GM06990 (cell line): ENCODE measurements at regions not wholly inside any gene's neighbourhood (a gene's known extent, or its start where the extent isn't known, plus 50 kb on each side); places are given as distances from the start of the nearest gene placed in this dataset.
"Not testable (repeated sequence)": the region's sequence is repeated elsewhere in the genome, so short reads cannot be mapped to it uniquely, and the experiment has no call there.

Source experiments
- DNase-seq: peaks from one replicate; pipeline ENCODE4 v3.0.0-alpha.2; 2011; ENCODE audit not compliant: insufficient read length; ENCODE audit errors: extremely low read depth
- H3K27me3 ChIP-seq: replicated peaks from 2 replicates; pipeline ENCODE4 v1.6.0; 2011; ENCODE audit warnings: low read length; ENCODE audit not compliant: control insufficient read depth, insufficient read depth
- H3K36me3 ChIP-seq: 2 replicates; pipeline ENCODE4 v1.5.1; 2011; ENCODE audit warnings: low read length; ENCODE audit not compliant: control insufficient read depth, insufficient read depth
- H3K4me3 ChIP-seq: replicated peaks from 2 replicates; pipeline ENCODE4 v1.5.1; 2011; ENCODE audit warnings: low read depth, mild to moderate bottlenecking, control low read depth, low read length
- CTCF ChIP-seq: IDR thresholded peaks from 2 replicates; pipeline ENCODE4 v1.5.1; 2011; ENCODE audit warnings: low read length, control low read depth, mild to moderate bottlenecking, inconsistent platforms; ENCODE audit not compliant: insufficient read depth, poor library complexity, severe bottlenecking

- peaks cover 2% of the 10 kb centered on the region for H3K27me3 ChIP-seq
- no peaks in the 10 kb centered on the region for H3K36me3 ChIP-seq
- TF ChIP-seq CTCF: no peak
- H3K4me3 ChIP-seq: no peak overlapping the region
- DNase-seq: no peak
These were observed 137.8 kb downstream of the TSEN15 start for GRCh38 chr1:184189361-184189760.

- DNase-seq: no peak
- no peak for TF ChIP-seq CTCF
- H3K36me3 ChIP-seq: no peaks in the 10 kb centered on the region
- peaks cover 2% of the 10 kb centered on the region for H3K27me3 ChIP-seq
- H3K4me3 ChIP-seq: no peak overlapping the region
These were observed 139.1 kb downstream of the TSEN15 start for GRCh38 chr1:184190616-184191015.

- Histone ChIP-seq H3K36me3 (no peaks in the 10 kb centered on the region), H3K27me3 (peaks cover 2% of the 10 kb centered on the region), H3K4me3 (no peak overlapping the region)
- DNase-seq: no peak
- no peak for TF ChIP-seq CTCF
These were observed 139.7 kb downstream of the TSEN15 start for GRCh38 chr1:184191181-184191621.

GRCh38 chr1:184192796-184193195, 141.3 kb downstream of the TSEN15 start:
- TF ChIP-seq CTCF: no peak
- no peak for DNase-seq
- H3K36me3 ChIP-seq: no peaks in the 10 kb centered on the region
- H3K27me3 ChIP-seq: peaks cover 2% of the 10 kb centered on the region
- H3K4me3 ChIP-seq: no peak overlapping the region

- DNase-seq: no peak
- no peak overlapping the region for H3K4me3 ChIP-seq
- H3K36me3 ChIP-seq: no peaks in the 10 kb centered on the region
- no peak for TF ChIP-seq CTCF
- peaks cover 2% of the 10 kb centered on the region for H3K27me3 ChIP-seq
These were observed 141.9 kb downstream of the TSEN15 start for GRCh38 chr1:184193451-184193850.

- no peak for TF ChIP-seq CTCF
- H3K4me3 ChIP-seq: no peak overlapping the region
- no peak for DNase-seq
- no peaks in the 10 kb centered on the region for H3K36me3 ChIP-seq
- H3K27me3 ChIP-seq: peaks cover 2% of the 10 kb centered on the region
These were observed 142.7 kb downstream of the TSEN15 start for GRCh38 chr1:184194236-184194635.

GRCh38 chr1:184195722-184196121, 144.2 kb downstream of the TSEN15 start:
- not testable (repeated sequence) for H3K36me3 ChIP-seq, H3K27me3 ChIP-seq, H3K4me3 ChIP-seq, DNase-seq
